HG02588 (cell line): ENCODE measurements at regions not wholly inside any gene's neighbourhood (a gene's known extent, or its start where the extent isn't known, plus 50 kb on each side); places are given as distances from the start of the nearest gene placed in this dataset.
"Not testable (repeated sequence)": the region's sequence is repeated elsewhere in the genome, so short reads cannot be mapped to it uniquely, and the experiment has no call there.

Experiments
- ATAC-seq: cut with Tn5 transposase; IDR thresholded peaks from one replicate; pipeline ENCODE4 v1.9.1; 2021; ENCODE audit warnings: mild to moderate bottlenecking, moderate library complexity; ENCODE audit not compliant: unreplicated experiment

DNA sequence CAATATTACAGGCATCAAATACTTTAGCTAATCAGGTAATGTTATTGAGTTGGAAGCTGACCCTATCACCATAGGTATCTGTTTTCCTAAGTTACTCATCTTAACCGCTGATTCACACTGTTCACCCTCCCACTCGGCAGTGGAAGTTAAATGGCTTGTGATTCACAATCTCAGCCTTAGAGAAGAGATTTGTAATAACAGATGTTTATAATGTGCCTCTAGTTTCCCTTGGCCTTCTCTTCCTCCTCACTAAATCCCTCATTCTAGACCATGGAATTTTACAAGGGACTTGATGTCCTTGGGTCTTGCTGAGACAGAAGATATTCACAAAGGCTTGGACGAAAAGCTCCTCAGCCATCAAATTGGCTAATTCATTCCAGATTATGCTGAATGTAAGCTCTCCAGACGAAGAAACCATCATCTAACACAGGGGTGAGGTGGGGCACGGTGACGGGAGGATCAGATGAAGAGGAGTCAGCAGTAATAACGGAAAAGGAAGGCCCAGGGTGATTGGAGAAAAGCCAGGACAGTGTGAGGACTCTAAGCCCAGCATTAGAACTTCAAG is 931.7 kb downstream of the MCTP2 start:
- no peak for ATAC-seq

DNA sequence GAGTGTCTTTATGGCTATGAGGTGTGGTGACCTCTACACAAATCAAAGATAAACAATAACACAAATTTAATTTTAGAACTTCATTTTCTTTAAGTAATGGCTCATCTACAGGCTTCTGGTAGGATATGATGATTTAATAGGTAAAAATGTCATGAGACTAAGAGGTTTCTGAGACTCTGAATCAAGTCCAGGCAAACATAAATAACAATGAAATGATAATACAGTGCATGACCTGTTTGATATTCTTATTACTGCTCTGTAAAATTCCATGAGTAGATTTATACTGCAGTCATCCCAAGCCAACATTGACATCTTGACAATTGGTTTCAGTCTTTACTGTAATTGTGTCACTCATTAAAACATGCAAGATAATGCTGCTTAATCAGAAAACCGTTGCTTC is 936.8 kb downstream of the MCTP2 start:
- ATAC-seq = no peak

DNA sequence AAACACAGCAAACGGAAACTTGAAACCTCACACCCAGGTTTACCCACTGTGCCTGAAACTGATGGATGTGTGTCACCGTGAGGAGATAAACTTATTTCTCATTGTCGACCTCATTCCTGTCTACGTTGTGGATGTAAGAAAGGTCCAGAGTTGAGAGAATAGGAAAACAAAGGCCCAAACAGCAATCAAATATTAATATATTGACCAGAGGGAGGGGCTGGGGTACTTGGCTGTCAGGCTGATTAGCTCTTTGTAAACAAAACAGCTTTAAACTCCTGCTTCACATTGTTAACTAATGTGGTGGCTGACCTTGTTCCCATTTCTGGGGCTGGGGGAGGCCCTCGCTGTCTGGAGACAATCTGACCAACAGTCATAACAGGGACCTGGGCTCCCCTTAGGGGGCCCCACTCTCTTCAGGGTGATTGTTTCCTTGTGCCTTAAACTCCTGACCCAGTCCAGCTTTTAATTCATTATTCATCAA is 937.6 kb downstream of the MCTP2 start:
- ATAC-seq = no peak

DNA sequence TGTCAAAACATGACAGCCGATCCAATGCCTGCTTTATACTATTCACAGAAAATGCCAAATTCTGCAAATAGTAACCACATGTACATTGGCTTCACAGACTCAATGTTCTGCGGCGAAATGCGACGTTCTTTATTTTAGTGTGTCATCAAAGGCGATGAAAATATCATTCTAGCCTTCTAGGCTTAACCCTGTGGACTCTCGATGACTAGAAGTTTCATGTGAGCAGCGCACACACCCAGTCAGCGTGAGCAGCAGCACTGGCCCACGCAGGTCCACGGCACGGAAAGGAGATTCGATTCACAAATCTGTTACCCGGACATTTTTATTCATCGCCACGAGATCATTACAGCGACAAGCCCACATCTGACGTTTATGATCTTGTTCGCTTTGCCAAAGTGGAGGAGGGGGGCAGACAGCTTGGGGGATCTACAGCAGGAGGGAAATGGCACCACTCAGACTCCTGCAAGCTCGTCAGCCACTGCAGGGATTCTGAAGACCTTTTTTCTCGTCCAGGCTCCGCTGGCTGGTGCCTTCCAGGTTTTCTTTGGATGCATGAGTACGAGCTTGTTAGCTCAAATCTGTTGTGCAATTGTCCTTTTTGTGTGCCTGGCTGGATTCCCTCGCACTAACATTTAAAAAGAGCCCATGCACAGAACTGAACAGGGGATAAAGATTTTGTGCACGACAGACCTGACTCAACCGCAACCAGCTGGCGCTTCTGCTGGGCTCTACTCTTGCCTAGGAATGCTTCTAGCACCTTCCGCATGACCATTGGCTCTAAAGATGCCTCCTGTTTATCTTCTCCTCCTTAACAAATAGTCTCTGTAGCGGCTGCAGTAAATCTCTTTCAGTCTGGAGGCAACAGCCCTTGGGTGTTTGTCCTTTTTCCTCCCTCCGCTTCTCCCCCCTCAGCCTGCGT is 938.4 kb downstream of the MCTP2 start:
- ATAC-seq = no peak

DNA sequence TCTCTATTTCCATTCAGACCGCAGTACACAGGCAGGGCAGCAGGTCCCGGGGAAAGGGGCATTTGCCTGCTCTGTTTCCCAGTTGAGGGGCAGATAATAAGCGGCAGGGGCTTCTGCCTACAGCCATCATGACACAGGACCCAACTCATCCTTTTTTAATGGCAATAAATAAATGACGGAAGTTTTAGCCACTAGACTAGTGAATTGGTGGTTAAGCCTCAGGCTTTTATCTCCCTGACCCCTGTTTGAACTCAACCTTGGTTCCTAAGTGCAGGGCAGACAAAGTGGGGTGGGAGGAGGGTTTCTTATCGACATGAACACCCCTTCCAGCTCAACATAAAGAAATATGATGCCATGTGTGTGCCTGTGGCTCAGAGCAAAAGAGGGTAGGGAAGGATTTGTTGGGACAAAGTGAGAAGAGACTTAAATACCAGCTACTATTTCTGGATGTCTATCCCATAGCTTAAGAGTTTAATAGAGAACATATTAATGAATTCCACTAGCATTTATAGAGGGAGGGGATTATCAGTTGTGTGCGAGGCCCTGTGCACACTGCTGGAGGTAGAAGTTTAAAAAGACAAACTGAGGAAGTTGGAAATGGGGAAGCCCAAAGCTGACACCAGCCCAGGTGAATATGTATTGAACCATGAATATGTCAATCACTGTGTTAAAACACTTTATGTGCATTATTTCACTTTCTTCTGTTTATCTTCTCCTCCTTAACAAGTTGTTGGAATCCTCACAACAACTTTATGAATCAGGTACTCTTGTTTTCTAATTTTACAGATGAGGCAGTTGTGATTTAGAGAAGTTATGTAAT is 939.4 kb downstream of the MCTP2 start:
- no peak for ATAC-seq

DNA sequence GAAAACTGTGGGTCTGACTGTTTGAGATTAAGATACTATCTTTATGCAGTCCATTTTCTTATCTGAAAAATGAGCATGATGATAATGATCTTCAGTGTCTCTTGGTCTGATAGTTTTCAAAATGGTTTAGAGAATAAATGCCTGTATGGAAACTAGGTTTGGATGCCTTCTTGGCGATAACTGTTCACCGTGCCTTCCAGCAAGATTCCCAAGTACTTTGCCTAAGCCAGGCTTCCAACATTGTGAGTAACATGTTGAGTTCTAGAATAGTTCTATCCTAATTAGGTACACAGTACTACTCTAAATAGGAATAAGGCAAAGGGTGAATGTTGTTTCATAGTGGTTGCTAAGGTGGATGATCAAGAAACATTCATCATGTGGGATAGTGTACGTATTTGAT is 940.2 kb downstream of the MCTP2 start:
- ATAC-seq = no peak

DNA sequence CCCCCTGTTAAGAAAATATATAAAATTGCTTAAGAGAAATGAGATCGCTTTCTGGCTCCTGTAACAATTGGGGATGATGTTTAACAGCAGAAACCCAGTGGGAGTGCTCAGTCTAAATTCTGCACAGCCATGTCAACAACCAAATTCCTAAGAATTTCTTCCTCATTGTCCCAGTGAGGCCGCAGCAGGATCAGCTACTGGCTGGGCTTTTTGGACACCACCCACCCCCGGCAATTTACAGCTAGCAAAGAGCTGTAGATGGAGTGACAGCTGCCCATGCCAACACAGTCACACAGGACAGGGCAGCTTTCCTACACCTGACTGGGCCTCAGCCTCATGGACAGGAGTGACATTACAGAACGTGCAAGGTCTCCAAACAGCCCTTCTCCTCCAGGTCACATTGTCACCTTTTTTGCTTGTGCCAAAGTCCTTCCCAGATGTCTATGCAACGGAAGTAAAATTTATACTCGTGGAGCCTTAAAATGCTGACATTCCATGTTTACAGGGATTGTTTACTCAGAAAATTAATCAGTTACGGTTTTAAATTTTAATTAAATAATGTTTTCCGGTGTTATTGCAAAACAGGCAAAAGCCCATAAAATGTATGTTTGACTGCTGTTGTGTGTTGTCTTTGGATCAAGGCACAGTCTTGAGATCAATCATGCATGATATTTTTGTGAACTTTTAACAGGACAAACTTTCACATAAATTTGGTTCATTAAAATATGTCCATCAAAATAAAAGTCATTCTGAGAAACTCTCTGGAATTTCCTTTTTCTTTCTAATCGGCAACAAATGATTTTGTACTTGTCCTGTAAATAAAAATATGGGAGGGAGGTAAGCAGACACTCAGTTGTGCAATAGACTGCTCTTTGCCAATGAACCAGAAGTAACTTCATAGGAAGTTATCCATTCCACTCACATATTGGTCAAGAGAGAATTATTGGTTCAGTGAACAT is 943.2 kb downstream of the MCTP2 start:
- ATAC-seq = no peak

DNA sequence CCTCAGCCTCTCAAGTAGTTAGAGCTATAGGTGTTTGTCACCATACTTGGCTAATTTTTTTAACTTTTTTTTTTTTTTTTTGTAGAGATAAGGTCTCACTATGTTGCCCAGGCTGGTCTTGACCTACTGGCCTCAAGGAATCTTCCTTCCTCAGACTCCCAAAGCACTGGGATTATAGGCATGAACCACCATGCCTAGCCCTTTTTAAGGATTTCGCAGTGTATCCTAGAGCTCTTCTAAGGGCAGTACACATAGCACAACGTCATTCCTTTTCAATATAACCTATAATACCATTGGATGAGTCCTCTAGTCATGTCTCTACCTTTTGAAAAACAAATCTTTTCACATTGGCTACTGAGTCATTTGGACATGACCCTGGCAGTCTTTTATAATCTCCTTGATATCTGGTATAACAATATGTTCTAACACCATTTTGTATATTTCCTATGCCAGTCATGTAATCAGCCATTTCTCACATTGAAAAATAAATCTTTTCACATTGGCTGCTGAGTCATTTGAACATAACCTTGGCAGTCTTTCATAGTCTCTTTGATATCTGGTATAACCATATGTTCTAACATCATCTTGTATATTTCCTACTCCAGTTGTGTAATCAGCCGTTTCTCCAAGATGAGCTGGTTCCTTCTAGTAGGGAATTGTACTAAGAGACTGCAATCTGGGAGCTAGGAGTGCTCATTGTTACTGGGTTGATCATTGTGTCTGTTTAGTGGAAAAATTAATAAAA is 944.7 kb downstream of the MCTP2 start:
- ATAC-seq = no peak

DNA sequence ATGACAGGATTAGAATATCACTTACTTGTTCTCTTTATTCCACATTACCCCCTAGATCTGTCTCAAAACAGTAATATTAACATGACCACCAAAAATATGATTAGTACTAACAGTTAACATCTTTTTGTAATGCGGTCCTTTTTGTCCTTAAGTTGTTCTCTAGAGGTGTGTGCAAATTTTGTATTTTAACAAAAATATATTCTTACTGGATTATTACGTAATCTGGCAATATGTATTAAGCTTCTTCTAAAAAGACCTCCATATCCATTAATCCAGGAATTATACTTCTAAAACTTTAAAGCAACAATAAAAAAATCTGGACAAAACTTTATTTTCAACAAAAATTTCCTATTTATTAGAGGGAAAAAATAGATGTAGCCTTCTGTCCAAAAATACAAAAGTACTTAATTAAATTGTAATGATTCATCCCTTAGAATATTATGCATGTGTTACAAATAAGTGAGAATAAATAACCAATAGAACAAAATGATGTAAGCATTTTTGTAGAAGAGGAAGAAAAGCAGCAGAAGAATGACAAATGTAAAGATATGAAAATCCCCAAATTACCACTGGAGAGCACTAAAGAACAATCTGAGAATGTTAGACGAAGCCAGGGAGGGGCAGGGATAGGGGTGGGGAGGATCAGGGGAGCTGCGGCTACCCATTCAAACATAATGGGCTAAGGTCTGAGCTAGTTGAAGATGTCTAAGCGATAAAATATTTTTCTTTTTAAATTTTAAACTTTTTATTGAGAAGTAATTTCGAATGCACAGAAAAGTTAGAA is 945.6 kb downstream of the MCTP2 start:
- ATAC-seq = no peak

DNA sequence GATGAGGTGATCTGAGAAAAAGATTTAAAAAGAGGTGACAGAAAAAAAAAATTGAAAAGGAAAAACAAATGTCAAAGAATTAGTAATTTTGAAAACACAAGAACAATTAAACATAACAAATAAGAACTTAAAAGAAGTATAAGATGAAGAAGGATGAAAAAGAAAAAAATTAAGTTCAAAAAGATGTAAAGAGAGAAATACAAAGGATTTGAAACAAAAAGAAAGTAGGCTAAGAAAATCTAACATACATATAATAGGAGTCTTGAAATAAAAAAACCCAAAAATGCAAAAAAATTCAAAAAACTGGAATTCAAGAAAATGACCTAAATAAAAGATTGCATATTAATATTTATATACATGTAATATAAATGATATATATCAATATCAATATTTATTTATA is 949.2 kb downstream of the MCTP2 start:
- ATAC-seq = no peak

DNA sequence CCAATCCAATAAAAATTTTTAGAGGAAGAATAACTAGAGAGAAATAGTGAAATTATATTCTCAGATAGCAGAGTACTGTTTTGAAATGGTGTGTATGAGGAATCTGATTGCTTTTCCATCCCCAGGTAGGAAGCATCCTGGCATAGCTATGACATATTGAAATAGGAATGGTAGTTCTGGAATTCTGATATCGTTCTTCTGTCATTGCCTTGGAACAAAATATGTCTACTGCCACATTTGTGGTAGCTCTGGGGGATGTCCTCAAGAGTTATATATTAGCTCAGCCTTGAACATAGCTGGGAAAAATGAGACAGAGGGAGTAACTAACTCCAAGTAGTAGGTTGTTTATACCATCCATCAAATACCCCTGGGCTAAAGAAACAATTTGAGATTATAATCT is 950.7 kb downstream of the MCTP2 start:
- no peak for ATAC-seq

DNA sequence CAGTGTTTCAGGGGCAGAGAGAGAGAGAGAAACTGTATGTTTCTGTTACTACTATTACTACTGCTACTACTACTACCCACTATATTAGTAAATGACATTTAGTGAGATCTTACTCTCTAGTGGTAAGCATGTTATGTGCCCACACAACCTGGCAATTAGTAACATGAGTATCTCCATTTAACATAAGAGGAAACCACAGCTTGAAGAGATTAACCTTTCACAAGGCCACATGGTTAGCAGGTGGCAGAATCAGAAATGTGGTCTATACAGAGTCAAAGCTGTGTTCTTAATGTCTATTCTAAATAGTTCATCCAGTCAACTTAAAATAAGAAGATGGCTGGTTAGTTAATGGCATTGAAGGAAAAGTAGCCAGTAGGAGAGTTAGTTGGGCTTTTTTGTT is 961.6 kb downstream of the MCTP2 start:
- ATAC-seq = no peak

DNA sequence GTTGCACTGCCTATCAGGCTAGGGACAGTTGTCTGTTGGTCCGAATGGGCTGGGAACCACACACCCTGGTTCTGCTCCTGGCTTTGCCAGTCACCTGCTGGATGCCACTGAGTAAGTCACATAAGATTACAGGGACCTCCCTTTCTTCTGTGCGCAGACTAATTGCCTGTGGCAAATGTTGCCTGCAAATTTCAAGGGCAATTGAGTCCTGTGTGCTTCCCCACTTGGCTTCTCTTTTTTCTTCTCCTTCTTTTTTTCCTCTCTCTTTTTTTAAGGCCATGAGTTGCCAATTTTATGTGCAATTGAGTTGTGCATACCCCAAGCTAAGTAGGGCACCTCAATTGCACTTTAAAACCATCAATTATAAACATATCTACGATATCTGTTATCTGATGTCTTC is 963.4 kb downstream of the MCTP2 start:
- ATAC-seq = no peak

DNA sequence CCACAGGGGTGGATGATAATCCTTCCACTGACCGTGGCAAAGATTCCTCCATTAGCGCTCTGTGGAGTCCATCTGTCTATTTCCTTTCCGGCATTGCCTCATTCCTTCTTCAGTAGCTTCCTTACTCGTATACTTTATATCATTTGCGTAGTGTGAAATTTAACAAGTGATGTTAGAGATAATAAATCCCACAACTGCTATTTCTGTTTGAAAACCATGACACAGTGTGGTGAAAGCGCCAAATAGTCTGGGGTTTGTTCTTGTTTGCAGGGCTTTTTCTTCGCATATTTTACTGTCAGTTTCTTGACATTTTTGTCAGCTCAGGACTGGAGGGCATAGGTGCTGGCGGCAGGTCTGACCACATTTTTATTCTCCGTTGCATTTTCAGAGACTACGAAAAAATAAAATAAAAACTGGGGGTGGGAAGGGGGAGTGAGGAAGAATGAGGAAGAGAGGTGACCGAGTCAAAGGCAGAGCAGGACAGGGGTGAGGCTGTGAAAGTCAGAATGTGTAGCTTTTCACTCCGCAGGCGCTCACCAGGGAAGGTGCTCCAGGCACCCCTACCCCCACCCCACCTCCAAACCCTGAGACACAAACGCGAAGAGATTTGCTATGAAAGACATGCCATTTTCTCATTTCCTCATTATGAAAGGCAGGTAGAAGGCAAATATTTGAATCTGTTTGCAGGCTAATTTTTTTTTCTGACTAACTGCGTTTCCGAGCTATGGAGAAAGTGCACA is 965.0 kb downstream of the MCTP2 start:
- no peak for ATAC-seq

DNA sequence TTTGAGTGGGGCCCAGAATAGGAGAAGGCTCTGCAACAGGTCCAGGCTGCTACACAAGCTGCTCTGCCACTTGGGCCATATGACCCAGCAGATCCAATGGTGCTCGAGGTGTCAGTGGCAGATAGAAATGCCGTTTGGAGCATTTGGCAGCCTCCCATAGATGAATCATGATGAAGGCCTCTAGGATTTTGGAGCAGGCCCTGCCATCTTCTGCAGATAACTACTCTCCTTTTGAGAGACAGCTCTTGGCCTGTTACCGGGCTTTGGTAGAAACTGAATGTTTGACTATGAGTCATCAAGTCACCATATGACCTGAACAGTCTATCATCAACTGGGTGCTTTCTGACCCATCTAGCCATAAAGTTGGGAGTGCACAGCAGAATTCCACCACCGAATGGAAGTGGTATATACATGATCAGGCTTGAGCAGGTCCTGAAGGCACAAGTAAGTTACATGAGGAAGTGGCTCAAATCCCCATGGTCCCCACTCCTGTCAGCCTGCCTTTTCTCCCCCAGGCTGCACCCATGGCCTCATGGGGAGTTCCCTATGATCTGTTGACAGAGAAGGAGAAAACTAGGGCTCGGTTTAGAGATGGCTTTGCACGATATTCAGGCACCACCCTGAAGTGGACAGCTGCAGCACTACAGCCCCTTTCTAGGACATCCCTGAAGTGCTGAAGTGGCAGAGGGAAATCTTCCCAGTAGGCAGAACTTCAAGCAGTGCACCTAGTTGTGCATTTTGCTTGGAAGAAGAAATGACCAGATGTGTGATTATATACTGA is 971.4 kb downstream of the MCTP2 start:
- ATAC-seq = no peak

DNA sequence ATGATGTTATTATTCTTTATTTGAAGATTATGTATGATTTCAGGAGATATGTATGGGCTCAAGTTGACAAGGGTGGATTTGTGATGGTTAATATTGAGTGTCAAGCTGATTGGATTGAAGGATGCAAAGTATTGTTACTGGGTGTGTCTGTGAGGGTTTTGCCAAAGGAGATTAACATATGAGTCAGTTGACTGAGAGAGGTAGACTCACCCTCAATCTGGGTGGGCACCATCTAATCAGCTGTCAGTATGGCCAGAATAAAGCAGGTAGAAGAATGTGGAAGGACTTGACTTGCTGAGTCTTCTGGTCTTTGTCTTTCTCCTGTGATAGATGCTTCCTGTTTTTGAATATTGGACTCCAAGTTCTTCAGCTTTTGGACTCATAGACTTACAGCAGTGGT is 973.7 kb downstream of the MCTP2 start:
- no peak for ATAC-seq

DNA sequence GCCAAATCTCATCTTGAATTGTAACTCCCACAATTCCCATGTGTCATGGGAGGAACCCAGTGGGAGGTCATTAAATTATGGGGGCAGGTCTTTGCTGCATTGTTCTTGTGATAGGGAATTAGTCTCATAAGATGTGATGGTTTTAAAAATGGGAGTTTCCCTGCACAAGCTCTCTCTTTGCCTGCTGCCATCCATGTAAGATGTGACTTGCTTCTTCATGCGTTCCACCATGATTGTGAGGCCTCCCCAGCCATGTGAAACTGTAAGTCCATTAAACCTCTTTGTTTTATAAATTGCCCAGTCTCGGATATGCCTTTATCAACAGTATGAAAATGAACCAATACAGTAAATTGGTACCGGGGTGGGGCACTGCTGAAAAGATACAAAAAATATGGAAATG is 974.5 kb downstream of the MCTP2 start:
- ATAC-seq = not testable (repeated sequence)

DNA sequence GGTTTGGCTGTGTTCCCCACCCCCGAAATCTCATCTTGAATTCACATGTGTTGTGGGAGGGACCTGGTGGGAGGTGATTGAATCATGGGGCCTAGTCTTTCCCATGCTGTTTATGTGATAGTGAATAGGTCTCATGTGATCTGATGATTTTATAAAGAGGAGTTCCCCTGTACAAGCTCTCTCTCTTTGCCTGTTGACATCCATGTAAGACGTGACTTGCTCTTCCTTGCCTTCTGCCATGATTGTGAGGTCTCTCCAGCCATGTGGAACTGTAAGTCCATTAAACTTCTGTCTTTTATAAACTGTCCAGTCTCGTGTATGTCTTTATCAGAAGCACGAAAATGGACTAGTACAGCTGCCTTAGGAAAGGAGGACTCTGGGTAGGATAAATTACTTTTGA is 976.7 kb downstream of the MCTP2 start:
- ATAC-seq = no peak
